SK-N-SH treated with all-trans-retinoic acid at 6 μM for 48 hours (cell line): ENCODE measurements at regions not wholly inside any gene's neighbourhood (a gene's known extent, or its start where the extent isn't known, plus 50 kb on each side); places are given as distances from the start of the nearest gene placed in this dataset.

Experiments used
- CREB5 ChIP-seq: fragments of 250-450 bp; sonication (Bioruptor Pico); IDR thresholded peaks from 2 replicates; pipeline ENCODE4 v1.5.1; 2020; ENCODE audit warnings: low read depth, mild to moderate bottlenecking, moderate library complexity
- PATZ1 ChIP-seq: fragments of 250-450 bp; sonication (Bioruptor Pico); IDR thresholded peaks from 2 replicates; pipeline ENCODE4 v1.8.0; 2020; ENCODE audit warnings: mild to moderate bottlenecking, moderate library complexity, borderline replicate concordance
- ZFP3 ChIP-seq: fragments of 250-450 bp; sonication (Bioruptor Pico); IDR thresholded peaks from 2 replicates; pipeline ENCODE4 v1.5.0; 2020; ENCODE audit warnings: mild to moderate bottlenecking, moderate library complexity
- ZFP30 ChIP-seq: fragments of 450-650 bp; formaldehyde crosslinking; IDR thresholded peaks from 2 replicates; pipeline ENCODE4 v1.5.0; 2022; ENCODE audit warnings: mild to moderate bottlenecking, moderate library complexity
- ZNF8 ChIP-seq: fragments of 450-650 bp; formaldehyde crosslinking; IDR thresholded peaks from 2 replicates; pipeline ENCODE4 v1.5.0; 2020; ENCODE audit warnings: mild to moderate bottlenecking, moderate library complexity

- TF ChIP-seq ZFP30 (CRISPR knock-in tag) = no peak
- no peak for TF ChIP-seq ZNF8 (CRISPR knock-in tag)
- TF ChIP-seq ZFP3 (CRISPR knock-in tag) = no peak
- TF ChIP-seq PATZ1 = no peak
- TF ChIP-seq CREB5 = no peak
These were observed 126.6 kb upstream of the CAMK1G start for GRCh38 chr1:209456878-209457277.
